Osteocyte (in vitro differentiated cells): ENCODE measurements at regions not wholly inside any gene's neighbourhood (a gene's known extent, or its start where the extent isn't known, plus 50 kb on each side); places are given as distances from the start of the nearest gene placed in this dataset.

Source experiments
- DNase-seq: peaks from one replicate; pipeline ENCODE4 v3.0.0; 2021; ENCODE audit warnings: mixed read lengths; ENCODE audit not compliant: unreplicated experiment; ENCODE audit errors: extremely low spot score
- H3K27ac Mint-ChIP-seq: one replicate; pipeline ENCODE4 v1.8.0; 2021; ENCODE audit warnings: mild to moderate bottlenecking, mixed read lengths; ENCODE audit not compliant: unreplicated experiment
- H3K27me3 Mint-ChIP-seq: one replicate; pipeline ENCODE4 v1.8.0; 2021; ENCODE audit warnings: mixed read lengths; ENCODE audit not compliant: unreplicated experiment
- H3K36me3 Mint-ChIP-seq: one replicate; pipeline ENCODE4 v1.8.0; 2021; ENCODE audit warnings: mixed read lengths; ENCODE audit not compliant: unreplicated experiment
- H3K4me1 Mint-ChIP-seq: one replicate; pipeline ENCODE4 v1.8.0; 2021; ENCODE audit warnings: mixed read lengths; ENCODE audit not compliant: unreplicated experiment
- H3K4me3 Mint-ChIP-seq: one replicate; pipeline ENCODE4 v1.8.0; 2021; ENCODE audit warnings: mild to moderate bottlenecking, moderate library complexity, mixed read lengths; ENCODE audit not compliant: unreplicated experiment
- H3K9me3 Mint-ChIP-seq: one replicate; pipeline ENCODE4 v1.8.0; 2021; ENCODE audit warnings: mixed read lengths; ENCODE audit not compliant: unreplicated experiment
- TF ChIP-seq, protein P1 (sequence below): fragments of 200-600 bp; sonication (generic); IDR thresholded peaks from 2 replicates; pipeline ENCODE4 v1.5.0; 2021; ENCODE audit warnings: antibody characterized with exemption, mild to moderate bottlenecking, moderate library complexity

DNA sequence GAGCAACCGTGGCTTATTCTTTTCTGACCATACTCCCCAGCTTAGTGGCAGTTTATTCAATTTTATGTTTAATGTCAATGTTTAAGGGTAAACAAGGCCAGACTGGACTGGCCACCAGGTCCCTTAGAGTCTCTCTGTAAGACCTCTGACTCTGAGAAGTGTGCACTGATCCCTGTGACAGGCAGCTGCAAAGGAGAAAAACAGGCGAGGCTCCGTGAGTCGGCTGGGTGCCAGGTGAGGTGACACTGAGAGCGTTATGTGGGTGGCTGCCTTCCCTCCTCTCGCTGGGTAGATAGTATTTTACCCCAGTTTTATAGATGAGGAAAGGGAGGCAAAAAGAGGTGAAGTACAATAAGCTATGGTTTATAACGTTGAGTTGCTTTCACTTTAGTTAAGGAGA, 139.4 kb upstream of the HDAC4 start:
- peaks cover 10% of the 10 kb centered on the region for H3K9me3 Mint-ChIP-seq
- no peak for DNase-seq
- no peaks in the 10 kb centered on the region for H3K4me1 Mint-ChIP-seq
- H3K27ac Mint-ChIP-seq, result no peak overlapping the region
- no peaks in the 10 kb centered on the region for H3K36me3 Mint-ChIP-seq
- H3K27me3 Mint-ChIP-seq, result no peaks in the 10 kb centered on the region
- TF ChIP-seq, protein P1, sequence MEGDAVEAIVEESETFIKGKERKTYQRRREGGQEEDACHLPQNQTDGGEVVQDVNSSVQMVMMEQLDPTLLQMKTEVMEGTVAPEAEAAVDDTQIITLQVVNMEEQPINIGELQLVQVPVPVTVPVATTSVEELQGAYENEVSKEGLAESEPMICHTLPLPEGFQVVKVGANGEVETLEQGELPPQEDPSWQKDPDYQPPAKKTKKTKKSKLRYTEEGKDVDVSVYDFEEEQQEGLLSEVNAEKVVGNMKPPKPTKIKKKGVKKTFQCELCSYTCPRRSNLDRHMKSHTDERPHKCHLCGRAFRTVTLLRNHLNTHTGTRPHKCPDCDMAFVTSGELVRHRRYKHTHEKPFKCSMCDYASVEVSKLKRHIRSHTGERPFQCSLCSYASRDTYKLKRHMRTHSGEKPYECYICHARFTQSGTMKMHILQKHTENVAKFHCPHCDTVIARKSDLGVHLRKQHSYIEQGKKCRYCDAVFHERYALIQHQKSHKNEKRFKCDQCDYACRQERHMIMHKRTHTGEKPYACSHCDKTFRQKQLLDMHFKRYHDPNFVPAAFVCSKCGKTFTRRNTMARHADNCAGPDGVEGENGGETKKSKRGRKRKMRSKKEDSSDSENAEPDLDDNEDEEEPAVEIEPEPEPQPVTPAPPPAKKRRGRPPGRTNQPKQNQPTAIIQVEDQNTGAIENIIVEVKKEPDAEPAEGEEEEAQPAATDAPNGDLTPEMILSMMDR, result no peak
- H3K4me3 Mint-ChIP-seq, result no peak overlapping the region

DNA sequence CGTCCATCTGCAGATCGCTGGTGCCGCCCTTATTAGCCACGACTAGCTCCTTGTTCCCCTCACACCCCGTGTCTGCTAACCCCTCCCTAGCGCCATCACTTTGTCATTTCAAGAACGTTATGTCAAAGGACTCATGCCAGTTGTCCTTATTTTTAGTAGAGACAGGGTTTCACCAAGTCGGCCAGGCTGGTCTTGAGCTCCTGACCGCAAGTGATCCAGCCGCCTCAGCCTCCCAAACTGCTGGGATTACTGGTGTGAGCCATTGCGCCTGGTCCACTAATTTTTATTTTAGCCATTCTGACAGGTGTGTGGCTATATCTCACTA, 138.9 kb upstream of the HDAC4 start:
- peaks cover 10% of the 10 kb centered on the region for H3K9me3 Mint-ChIP-seq
- H3K36me3 Mint-ChIP-seq, result no peaks in the 10 kb centered on the region
- no peaks in the 10 kb centered on the region for H3K27me3 Mint-ChIP-seq
- TF ChIP-seq, protein P1, result no peak
- no peak overlapping the region for H3K27ac Mint-ChIP-seq
- DNase-seq, result no peak
- H3K4me1 Mint-ChIP-seq, result no peaks in the 10 kb centered on the region
- no peak overlapping the region for H3K4me3 Mint-ChIP-seq

DNA sequence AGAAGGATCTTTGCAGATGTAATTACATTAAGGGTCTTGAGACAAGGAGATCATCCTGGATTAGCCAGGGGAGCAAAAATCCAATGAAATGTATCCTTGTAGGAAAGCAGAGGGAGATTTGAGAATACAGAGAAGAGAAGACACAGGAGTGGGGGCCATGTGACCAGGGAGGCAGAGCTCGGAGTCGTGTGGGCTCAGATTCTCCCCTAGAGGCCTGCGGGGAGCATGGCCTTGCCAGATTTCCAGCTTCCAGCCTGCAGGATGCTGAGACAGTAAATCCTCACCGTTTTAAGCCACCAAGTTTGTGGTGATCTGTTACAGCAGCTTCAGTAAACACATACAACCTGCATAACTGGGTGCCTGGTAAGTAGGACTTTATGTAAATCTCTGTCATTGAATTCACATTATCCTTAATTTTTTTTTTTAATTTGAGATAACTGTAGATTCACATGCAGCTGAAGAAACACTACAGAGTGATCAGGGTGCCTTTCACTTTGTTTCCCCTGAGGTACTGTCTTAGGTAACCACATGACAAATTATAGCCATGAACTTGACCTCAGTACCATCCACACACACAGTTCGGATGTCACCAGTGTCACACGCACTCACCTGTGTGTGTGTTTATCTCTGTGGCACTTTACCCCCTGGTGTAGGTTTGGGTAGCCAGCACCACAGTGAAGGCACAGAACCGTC, 138.4 kb upstream of the HDAC4 start:
- no peak for DNase-seq
- no peaks in the 10 kb centered on the region for H3K4me1 Mint-ChIP-seq
- no peak overlapping the region for H3K4me3 Mint-ChIP-seq
- H3K36me3 Mint-ChIP-seq, result no peaks in the 10 kb centered on the region
- peaks cover 11% of the 10 kb centered on the region for H3K9me3 Mint-ChIP-seq
- H3K27me3 Mint-ChIP-seq, result no peaks in the 10 kb centered on the region
- H3K27ac Mint-ChIP-seq, result no peak overlapping the region
- TF ChIP-seq, protein P1, result no peak

DNA sequence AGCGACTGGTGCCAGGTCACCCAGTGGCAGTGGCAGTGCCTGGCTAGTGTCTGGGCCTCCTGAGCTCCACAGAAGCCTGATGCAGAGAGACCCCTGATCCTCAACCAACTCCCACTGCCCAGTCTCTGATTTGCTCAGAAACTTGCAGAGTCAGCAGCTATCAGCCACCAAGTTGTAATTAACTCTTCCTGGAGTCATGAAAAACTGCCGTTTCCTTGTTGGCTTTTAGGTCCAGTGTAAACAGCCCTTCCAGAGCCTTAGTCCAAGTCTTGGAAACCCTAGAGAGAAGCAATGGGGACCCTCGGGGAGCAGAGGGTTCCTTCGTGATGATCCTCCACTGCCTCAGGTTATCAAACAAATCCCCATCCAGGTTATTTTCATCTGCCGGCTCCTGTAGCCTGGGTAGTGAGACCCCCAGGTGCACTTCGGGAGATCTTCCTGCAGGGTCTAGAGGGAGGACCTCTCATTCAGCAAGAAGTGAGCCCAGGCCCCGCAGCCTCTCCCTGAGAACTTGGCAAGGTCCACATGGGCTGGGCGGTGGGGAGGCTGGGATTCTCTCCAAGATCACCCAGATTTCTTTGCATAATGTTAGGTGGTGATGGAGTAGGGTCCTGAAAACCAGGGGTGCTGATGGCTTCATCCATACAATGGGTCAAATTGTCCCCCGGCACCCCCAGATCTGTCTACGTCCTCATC, 137.7 kb upstream of the HDAC4 start:
- no peak for DNase-seq
- no peaks in the 10 kb centered on the region for H3K36me3 Mint-ChIP-seq
- TF ChIP-seq, protein P1, result no peak

DNA sequence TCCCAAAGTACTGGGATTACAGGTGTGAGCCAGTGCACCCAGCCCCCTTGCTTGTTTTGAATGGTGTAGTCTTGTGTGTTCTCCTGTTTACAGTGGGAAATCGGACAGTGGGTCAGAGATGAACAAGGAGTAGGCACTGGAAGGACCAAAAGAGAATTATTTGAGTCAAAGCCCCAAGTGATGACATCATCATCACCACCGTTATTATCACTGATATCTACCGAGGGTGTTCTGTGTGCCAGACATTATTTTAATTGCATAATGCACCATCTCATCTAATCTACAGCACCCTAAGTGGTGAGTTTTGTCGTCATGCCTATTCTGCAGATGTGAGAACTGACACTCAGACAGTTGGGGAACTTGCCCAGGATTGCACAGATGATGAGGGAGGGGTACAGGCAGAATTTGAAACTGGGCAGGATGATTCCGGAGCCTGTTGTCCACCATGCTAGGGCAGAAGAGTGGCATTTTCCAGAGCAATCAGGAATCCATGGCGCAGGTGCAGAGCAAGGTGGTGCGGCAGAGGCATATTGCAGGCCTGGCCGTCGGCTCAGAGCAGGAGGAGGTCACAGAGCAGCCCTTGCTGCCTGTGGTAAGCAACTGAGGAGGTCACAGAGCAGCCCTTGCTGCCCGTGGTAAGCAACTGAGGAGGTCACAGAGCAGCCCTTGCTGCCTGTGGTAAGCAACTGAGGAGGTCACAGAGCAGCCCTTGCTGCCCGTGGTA, 137.0 kb upstream of the HDAC4 start:
- Mint-ChIP-seq H3K36me3 (no peaks in the 10 kb centered on the region), H3K4me3 (no peak overlapping the region), H3K4me1 (no peaks in the 10 kb centered on the region), H3K27me3 (no peaks in the 10 kb centered on the region), H3K27ac (no peak overlapping the region), H3K9me3 (peaks cover 23% of the 10 kb centered on the region)
- DNase-seq, result no peak
- TF ChIP-seq, protein P1, result no peak

More for the DNA sequence above, 137.7 kb upstream of the HDAC4 start:
- H3K27me3 Mint-ChIP-seq, result no peaks in the 10 kb centered on the region
- H3K27ac Mint-ChIP-seq, result no peak overlapping the region
- peaks cover 18% of the 10 kb centered on the region for H3K9me3 Mint-ChIP-seq
- no peaks in the 10 kb centered on the region for H3K4me1 Mint-ChIP-seq
- no peak overlapping the region for H3K4me3 Mint-ChIP-seq
